Fibroblast of pulmonary artery (primary cell): ENCODE measurements at regions not wholly inside any gene's neighbourhood (a gene's known extent, or its start where the extent isn't known, plus 50 kb on each side); places are given as distances from the start of the nearest gene placed in this dataset.

Experiments used
- DNase-seq: peaks from one replicate; pipeline ENCODE4 v3.0.0-alpha.2; 2010; ENCODE audit warnings: low read depth
- H3K4me3 ChIP-seq: replicated peaks from 2 replicates; pipeline ENCODE4 v1.5.1; 2011; ENCODE audit warnings: low read depth, mild to moderate bottlenecking, control low read depth, low read length, moderate library complexity
- TF ChIP-seq, protein P1 (sequence below): IDR thresholded peaks from 2 replicates; pipeline ENCODE4 v1.5.1; 2011; ENCODE audit warnings: mild to moderate bottlenecking, control low read depth, low read length, inconsistent platforms; ENCODE audit errors: missing control alignments

DNA sequence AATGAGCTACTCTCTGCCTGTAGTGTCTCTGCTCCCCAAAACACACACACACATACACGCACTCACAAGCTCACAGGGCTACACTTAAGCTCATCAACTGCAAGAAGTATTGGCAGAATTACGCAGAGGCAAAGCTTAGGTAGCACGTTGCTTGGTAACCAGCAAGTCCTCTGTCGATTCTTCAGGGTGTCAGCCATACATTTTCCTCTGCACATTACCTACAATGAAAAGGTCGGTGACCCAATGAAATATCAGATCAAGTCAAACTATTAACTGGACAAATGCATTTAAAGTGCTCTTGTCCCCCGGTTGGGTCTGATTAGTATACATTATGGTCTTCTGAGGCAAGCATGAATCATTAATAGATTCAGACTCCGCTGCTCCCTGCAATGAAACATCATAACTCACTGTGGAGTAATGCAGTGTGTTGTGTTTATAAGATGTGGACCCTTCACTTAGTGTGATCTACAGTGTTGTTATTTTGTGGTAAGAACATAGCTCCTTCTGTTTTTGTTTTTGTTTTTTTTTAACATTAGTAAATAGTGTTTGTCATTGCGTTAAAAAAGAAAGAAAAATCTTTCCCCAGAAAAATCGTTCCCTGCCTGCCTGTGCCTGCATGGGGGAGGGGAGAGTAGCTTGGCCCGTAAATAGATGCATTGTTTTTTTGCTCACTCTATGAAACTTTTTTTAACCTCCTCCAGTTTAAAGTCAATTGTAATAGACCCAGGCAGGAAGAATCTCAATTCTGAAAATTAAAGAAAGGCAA is 325.5 kb downstream of the SFMBT2 start:
- DNase-seq = no peak
- no peak overlapping the region for H3K4me3 ChIP-seq
- TF ChIP-seq, protein P1, sequence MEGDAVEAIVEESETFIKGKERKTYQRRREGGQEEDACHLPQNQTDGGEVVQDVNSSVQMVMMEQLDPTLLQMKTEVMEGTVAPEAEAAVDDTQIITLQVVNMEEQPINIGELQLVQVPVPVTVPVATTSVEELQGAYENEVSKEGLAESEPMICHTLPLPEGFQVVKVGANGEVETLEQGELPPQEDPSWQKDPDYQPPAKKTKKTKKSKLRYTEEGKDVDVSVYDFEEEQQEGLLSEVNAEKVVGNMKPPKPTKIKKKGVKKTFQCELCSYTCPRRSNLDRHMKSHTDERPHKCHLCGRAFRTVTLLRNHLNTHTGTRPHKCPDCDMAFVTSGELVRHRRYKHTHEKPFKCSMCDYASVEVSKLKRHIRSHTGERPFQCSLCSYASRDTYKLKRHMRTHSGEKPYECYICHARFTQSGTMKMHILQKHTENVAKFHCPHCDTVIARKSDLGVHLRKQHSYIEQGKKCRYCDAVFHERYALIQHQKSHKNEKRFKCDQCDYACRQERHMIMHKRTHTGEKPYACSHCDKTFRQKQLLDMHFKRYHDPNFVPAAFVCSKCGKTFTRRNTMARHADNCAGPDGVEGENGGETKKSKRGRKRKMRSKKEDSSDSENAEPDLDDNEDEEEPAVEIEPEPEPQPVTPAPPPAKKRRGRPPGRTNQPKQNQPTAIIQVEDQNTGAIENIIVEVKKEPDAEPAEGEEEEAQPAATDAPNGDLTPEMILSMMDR = no peak

DNA sequence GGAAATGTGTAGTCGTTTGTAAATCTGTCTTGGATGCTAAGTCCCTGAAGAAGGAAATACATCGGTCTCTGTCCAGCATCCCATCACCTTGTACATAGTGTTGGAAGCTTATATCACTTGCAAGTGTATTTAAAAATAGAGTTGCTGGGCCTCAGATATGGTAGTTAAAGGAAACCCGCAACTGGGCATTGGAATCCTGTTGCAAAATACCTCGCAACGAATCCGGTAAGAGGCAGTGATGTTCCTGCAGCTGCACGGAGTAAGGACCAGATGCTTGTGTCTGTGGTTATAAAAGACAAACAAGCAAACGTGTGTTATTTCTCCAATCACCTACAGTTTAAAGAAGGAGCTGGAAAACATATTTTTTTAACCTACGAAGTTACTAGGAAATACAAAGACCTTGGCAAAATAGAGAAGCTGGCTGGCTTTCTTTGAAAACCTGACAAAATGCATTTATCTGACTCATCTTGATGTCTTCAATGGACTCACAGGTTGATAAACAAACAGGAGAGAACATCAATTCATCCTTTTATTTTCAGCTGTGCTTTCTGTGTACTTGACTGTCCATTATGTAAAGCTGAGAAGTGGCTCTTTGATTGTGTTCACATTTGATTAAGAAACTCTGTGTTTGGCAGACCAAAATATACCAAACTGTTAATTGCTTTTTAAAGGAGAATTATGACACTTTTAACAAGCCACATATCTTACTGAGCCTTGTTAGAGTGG is 326.4 kb downstream of the SFMBT2 start:
- DNase-seq = no peak

DNA sequence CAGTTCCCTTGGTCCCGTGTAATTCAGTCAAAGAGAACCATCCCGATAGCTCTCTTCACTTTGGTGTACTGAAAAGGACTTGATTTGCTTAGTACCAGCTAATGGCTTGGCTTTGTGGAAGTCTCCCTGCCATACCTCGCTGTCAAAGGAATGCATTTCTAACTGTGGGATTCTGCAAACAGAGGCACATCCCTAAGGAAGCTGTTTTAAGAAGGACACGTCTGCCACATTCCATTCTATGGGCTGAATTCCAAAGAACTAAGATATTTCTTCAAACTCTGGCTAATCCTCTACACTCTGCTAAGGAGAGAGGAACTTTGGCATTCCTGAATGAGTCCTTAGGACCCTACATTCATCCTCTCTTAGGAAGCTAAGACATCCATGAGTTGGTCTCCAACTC is 327.9 kb downstream of the SFMBT2 start:
- no peak for DNase-seq
- TF ChIP-seq, protein P1 = no peak
- no peak overlapping the region for H3K4me3 ChIP-seq

More for the DNA sequence above, 326.4 kb downstream of the SFMBT2 start:
- H3K4me3 ChIP-seq = no peak overlapping the region
- TF ChIP-seq, protein P1 = no peak

DNA sequence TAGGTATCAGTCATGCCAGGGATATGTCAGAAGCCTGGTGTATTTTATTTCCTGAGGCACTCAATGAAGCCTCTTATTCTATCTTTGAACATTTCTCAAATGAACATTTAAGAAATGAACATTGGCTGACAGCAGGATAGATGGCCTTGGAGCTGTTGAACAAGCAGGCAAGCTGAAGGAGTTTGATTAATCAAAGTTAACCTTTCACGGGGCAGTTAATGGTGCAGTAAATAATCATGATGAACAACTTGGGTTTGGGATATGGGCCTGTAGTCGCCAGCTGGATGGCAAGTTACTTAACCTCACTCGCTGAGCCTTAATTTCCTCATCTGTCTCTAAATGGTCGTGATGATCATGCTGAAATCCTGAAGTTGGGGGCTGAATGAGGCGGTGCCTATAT is 333.0 kb downstream of the SFMBT2 start:
- no peak for DNase-seq
- no peak overlapping the region for H3K4me3 ChIP-seq
- TF ChIP-seq, protein P1 = no peak

DNA sequence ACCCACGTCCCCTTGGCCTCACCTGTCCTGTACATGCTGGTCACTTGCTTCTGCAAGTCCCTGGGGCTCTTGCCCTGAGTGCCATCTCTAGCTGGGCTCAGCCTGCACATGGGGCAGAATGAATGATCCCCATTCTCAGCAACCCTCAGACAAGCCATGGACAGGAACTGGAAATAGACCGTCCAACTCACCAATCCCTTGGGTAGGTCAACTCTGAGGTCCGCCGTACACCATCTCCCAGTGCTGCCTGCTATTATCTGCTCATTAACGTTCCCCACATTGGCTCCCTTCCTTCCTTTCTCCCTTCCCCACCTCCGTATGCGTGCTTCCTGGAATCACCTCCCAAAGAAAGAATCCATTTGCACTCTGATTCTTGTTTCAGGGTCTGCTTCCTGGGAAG is 335.0 kb downstream of the SFMBT2 start:
- no peak for DNase-seq
- no peak overlapping the region for H3K4me3 ChIP-seq
- TF ChIP-seq, protein P1 = no peak

DNA sequence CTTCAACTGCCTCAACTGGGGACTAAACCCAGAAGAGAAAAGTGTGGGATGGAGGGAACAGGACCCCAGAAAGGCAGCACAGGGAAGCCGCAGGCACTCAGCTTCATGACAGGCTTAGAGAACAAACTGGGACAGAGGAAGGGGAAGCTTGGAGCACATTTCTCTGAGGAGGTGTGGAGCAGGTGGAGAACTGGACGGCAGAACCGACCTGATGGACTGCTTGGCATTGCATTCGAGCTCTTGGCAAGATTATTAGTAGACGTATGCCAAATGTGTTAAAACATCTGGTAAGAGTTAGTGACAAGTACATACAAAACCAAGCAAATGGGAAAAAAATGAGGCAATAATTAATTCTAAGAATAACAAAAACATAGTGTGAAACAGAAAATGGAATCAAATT is 335.7 kb downstream of the SFMBT2 start:
- TF ChIP-seq, protein P1 = no peak
- no peak overlapping the region for H3K4me3 ChIP-seq
- no peak for DNase-seq
